ENCODE measurements at regions not wholly inside any gene's neighbourhood (a gene's known extent, or its start where the extent isn't known, plus 50 kb on each side); places are given as distances from the start of the nearest gene placed in this dataset.

DNA sequence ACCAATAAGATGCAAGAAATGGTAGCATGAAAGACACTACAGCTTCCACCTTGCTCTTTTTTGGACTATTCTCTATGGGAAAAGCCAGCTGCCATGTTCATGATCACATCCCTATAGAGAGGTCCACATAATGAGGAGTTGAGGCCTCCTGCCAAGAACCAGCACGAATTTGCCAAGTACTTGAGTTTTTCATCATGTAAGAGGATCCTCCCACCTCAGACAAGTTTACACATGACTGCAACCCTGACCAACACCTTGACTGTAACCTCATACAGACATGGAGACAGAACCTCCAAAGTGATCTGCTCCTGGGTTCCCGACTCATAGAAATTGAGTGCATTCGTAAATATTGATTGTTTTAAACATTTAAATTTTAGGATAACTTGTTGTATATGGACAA is 135.2 kb upstream of the TSPAN5 start:
- intact Hi-C loops (cut with DNase I): no loop called here
- Histone ChIP-seq H3K4me3 (no peak overlapping the region), H3K27me3 (no peaks in the 10 kb centered on the region), H3K9me3 (no peaks in the 10 kb centered on the region), H3K36me3 (no peaks in the 10 kb centered on the region), H3K27ac (no peak overlapping the region), H3K4me1 (no peaks in the 10 kb centered on the region)
- TF ChIP-seq, protein P1, sequence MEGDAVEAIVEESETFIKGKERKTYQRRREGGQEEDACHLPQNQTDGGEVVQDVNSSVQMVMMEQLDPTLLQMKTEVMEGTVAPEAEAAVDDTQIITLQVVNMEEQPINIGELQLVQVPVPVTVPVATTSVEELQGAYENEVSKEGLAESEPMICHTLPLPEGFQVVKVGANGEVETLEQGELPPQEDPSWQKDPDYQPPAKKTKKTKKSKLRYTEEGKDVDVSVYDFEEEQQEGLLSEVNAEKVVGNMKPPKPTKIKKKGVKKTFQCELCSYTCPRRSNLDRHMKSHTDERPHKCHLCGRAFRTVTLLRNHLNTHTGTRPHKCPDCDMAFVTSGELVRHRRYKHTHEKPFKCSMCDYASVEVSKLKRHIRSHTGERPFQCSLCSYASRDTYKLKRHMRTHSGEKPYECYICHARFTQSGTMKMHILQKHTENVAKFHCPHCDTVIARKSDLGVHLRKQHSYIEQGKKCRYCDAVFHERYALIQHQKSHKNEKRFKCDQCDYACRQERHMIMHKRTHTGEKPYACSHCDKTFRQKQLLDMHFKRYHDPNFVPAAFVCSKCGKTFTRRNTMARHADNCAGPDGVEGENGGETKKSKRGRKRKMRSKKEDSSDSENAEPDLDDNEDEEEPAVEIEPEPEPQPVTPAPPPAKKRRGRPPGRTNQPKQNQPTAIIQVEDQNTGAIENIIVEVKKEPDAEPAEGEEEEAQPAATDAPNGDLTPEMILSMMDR (IDR thresholded peaks at IDR 0.05): no peak
- DNase-seq (no peak), ATAC-seq (no peak)

DNA sequence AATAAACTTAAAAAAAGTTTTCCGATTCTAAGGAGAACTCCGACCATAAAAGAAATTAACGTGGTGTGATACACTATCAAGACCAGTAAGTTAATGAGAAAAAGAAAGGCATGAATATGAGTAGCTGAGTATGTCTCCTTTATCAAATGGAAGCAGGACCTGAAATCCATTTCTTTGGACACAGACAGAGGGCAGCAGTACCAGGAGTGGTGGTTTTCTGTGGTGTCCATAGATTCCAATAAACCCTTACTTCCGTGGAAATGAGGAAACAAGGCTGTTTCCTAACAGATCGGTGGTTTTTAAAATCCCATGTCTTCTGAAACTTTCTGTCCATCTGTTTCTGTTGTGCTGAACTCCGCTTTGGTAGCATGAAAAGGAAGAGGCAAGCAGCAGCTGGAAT is 128.5 kb upstream of the TSPAN5 start:
- ATAC-seq: no peak
- DNase-seq: no peak
- H3K4me3 ChIP-seq: no peak overlapping the region
- intact Hi-C loops (cut with DNase I): no loop called here
- H3K9me3 ChIP-seq: no peaks in the 10 kb centered on the region
- no peaks in the 10 kb centered on the region for H3K4me1 ChIP-seq
- no peaks in the 10 kb centered on the region for H3K36me3 ChIP-seq
- no peak overlapping the region for H3K27ac ChIP-seq
- H3K27me3 ChIP-seq: no peaks in the 10 kb centered on the region
- TF ChIP-seq, protein P1 (IDR thresholded peaks at IDR 0.05): no peak

DNA sequence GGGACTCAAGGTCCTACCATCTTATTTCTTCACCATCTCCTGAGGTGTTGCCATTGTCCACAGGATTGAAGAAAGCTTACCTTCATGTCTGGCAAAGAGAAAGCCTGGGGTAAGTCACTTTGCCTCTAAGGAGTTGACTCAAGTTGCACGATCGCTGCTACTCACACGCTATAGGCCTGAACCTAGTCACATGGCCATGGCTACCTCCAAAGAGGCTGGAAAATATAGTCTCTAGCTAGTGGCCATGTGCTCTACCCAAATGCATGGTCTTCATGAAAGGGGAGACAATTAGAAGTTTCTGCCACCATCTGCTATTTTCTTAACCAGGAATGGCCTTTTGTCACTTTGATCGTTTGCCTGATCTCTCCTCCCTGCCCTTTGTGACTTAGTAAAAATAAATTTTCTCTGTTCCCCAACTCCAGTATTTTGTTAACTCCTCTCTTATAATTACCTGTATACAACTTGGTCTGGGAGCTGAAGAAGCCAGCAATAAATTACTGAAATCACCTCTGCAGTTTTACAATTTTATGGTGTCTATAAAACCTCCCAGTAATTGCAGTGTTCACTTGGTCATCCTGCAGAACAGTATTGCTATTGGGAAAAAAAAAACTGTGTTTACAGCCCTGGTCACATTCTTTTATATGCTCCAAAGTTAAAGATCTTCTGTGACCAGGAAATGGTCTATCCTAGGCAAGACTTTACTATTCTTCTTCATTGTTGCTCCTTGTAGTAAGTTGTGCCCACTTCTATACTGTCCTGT is 126.7 kb upstream of the TSPAN5 start:
- intact Hi-C loops (cut with DNase I): no loop called here
- Histone ChIP-seq H3K36me3 (no peaks in the 10 kb centered on the region), H3K9me3 (no peaks in the 10 kb centered on the region), H3K27ac (no peak overlapping the region), H3K4me3 (no peak overlapping the region), H3K4me1 (no peaks in the 10 kb centered on the region), H3K27me3 (no peaks in the 10 kb centered on the region)
- DNase-seq (no peak), ATAC-seq (no peak)
- TF ChIP-seq, protein P1 (IDR thresholded peaks at IDR 0.05): no peak

DNA sequence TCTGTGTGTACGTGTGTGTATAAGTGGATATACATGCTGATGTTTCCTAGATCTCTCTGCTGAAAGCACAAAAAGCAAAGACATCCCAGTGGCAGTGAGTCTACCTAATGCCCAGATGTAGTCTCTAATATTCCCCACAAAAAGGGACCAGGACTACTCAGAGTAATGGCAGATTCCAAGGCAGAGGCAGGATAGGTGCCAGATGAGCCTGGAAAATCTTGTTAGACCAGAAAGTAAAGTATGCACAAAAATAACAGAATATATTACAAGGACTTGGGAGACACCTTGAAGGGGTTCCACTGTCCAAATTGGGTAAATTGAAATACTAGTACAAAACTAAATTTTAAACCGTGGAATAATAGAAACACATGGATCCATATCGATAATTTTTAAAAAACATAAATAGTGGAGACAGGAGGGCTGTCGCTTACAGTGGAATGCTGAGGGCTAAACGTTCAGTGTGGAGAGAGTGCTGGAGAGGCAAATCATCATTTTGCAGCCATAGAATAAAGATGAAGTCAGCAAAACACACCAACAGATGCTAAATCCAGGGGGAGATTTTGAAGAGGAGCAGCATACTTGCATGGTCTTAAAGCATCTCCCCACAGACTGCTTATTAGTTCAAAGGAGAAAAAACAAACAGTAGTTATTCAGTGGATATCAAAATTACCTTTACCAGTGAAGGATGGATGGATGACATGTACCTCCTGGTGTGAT is 123.4 kb upstream of the TSPAN5 start:
- ATAC-seq (no peak), DNase-seq (no peak)
- Histone ChIP-seq H3K27ac (no peak overlapping the region), H3K27me3 (no peaks in the 10 kb centered on the region), H3K4me3 (no peak overlapping the region), H3K9me3 (no peaks in the 10 kb centered on the region), H3K36me3 (no peaks in the 10 kb centered on the region), H3K4me1 (no peaks in the 10 kb centered on the region)
- TF ChIP-seq, protein P1 (IDR thresholded peaks at IDR 0.05): no peak
- intact Hi-C loops (cut with DNase I): no loop called here

DNA sequence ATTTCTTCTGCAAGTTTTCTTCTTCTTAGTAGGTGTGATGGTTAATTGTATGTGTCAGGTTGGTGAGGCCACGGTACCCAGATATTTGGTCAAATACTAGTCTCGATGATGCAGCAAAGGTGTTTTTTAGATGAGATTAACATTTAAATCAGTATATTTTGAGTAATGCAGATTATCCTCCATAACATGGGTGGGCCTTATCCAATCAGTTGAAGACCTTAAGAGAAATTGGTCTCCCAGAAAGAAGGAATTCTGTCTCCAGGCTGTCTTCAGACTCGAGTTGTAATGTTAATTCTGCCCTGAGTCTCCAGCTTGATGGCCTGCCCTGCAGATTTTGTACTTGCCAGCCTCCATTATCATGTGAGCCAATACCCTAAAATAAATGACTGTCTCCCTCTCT is 122.5 kb upstream of the TSPAN5 start:
- TF ChIP-seq, protein P1 (IDR thresholded peaks at IDR 0.05): no peak
- intact Hi-C loops (cut with DNase I): no loop called here

More for the DNA sequence above, 122.5 kb upstream of the TSPAN5 start:
- ATAC-seq (no peak), DNase-seq (no peak)
- Histone ChIP-seq H3K27ac (no peak overlapping the region), H3K4me3 (no peak overlapping the region), H3K27me3 (no peaks in the 10 kb centered on the region), H3K4me1 (no peaks in the 10 kb centered on the region), H3K9me3 (no peaks in the 10 kb centered on the region), H3K36me3 (no peaks in the 10 kb centered on the region)

All from upper lobe of right lung (tissue), 1 donor.